ENCODE measurements at regions not wholly inside any gene's neighbourhood (a gene's known extent, or its start where the extent isn't known, plus 50 kb on each side); places are given as distances from the start of the nearest gene placed in this dataset.

GRCh38 chr5:113721171-113721570 is 207.7 kb downstream of the YTHDC2 start:
- Histone ChIP-seq H3K4ac (ENCODE audit: low read depth, low read length) (no peak overlapping the region), H4K20me1 (ENCODE audit: insufficient read depth, low read length) (no peaks in the 10 kb centered on the region), H3K27ac (ENCODE audit: insufficient read depth, low read length) (no peak overlapping the region), H3K4me3 (ENCODE audit: insufficient read depth, low read depth, low read length) (no peak overlapping the region), H3K27me3 (ENCODE audit: control insufficient read depth, insufficient read depth, low read length) (no peaks in the 10 kb centered on the region), H4K8ac (ENCODE audit: low read depth in 2 of 2, low read length in 2 of 2) (no peak overlapping the region), H3K23ac (ENCODE audit: low read depth, low read length) (no peak overlapping the region), H2AK5ac (ENCODE audit: low read depth, low read length) (no peak overlapping the region), H3K4me2 (ENCODE audit: low read depth, low read length) (no peak overlapping the region), H3K14ac (replicated peaks; ENCODE audit: low read depth, low read length) (no peak overlapping the region), H3K9me1 (ENCODE audit: insufficient read depth, low read length) (no peaks in the 10 kb centered on the region), H2BK5ac (ENCODE audit: low read depth, low read length, poor library complexity, severe bottlenecking) (no peak overlapping the region), H3K4me1 (ENCODE audit: control insufficient read depth, insufficient read depth, low read length) (no peaks in the 10 kb centered on the region), H2BK15ac (ENCODE audit: low read depth, low read length) (no peak overlapping the region), H3K36me3 (ENCODE audit: control insufficient read depth, insufficient read depth, low read length) (no peaks in the 10 kb centered on the region), H3K9ac (ENCODE audit: low read depth, low read length) (no peak overlapping the region), H3K18ac (ENCODE audit: low read depth, low read length) (no peak overlapping the region), H4K5ac (ENCODE audit: low read depth, low read length) (no peak overlapping the region), H2BK20ac (ENCODE audit: low read depth, low read length) (no peak overlapping the region), H3K56ac (ENCODE audit: extremely low read depth, insufficient read depth, low read length) (no peak overlapping the region), H3K79me1 (ENCODE audit: low read depth in 1 of 2, low read length in 2 of 2) (no peaks in the 10 kb centered on the region), H2BK120ac (ENCODE audit: low read depth, low read length) (no peak overlapping the region), H3K9me3 (ENCODE audit: control insufficient read depth, insufficient read depth, low read length) (no peaks in the 10 kb centered on the region), H2AFZ (replicated peaks; ENCODE audit: low read length, poor library complexity) (no peak overlapping the region), H4K91ac (ENCODE audit: insufficient read depth, low read depth, low read length) (no peak overlapping the region), H2AK9ac (replicated peaks; ENCODE audit: low read depth, low read length, poor library complexity) (no peak overlapping the region)
- no peak for ATAC-seq (ENCODE audit: low read depth)
- CTCF ChIA-PET, result no interaction called here
- intact Hi-C loops (cut with micrococcal nuclease), result no loop called here
- no TSS peak for BruUV-seq (replicated peaks)
- TF ChIP-seq FOS (IDR thresholded peaks at IDR 0.05; ENCODE audit: low read depth, low read length) (no peak), RFX5 (IDR thresholded peaks at IDR 0.05; ENCODE audit: low read depth, low read length) (no peak), CHD1 (IDR thresholded peaks at IDR 0.05; ENCODE audit: low read depth, low read length) (no peak), CTCF (conservative IDR thresholded peaks at IDR 0.05; ENCODE audit: low read depth, low read length) (no peak), NFE2L2 (IDR thresholded peaks at IDR 0.05; ENCODE audit: low read depth, low read length) (no peak), MAFK (IDR thresholded peaks at IDR 0.05; ENCODE audit: low read depth, low read length) (no peak)
- 0% methylated on average over 1 of the region's 2 CpGs; no CpG with 5 or more reads in 1 of the 2 experiments for WGBS, 2 experiments (ENCODE audit: extremely low coverage in 2 of 2, insufficient read length in 1 of 2)
- POLR2A ChIA-PET (ENCODE audit: unreplicated experiment), result no interaction called here
- in situ Hi-C loops (cut with MboI; ENCODE audit: low sequenced_read_pairs), result no loop called here
- no peak for DNase-seq
- dilution Hi-C loops (cut with HindIII; ENCODE audit: low sequenced_read_pairs, unreplicated experiment), result no loop called here
